ENCODE measurements at regions not wholly inside any gene's neighbourhood (a gene's known extent, or its start where the extent isn't known, plus 50 kb on each side); places are given as distances from the start of the nearest gene placed in this dataset.
"Not testable (repeated sequence)": the region's sequence is repeated elsewhere in the genome, so short reads cannot be mapped to it uniquely, and the experiment has no call there.

GRCh38 chr4:89491761-89492160 is 184.2 kb upstream of the GPRIN3 start:
- DNase-seq = no peak

DNA sequence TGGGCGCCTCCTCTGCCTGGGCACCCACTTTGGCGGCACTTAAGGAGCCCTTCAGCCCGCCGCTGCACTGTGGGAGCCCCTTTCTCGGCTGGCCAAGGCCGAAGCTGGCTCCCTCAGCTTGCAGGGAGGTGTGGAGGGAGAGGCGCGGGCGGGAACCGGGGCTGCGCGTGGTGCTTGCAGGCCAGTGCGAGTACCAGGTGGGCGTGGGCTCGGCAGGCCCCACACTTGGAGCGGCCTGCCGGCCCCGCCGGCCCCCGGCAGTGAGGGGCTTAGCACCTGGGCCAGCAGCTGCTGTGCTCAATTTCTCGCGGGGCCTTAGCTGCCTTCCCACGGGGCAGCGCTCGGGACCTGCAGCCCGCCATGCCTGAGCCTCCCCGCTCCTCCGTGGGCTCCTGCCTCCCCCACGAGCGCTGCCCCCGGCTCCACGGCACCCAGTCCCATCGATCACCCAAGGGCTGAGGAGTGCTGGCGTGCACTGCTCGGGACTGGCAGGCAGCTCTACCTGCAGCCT is 182.4 kb upstream of the GPRIN3 start:
- not testable (repeated sequence) for DNase-seq

- DNase-seq = no peak
Observed at GRCh38 chr4:89489338-89489771, 181.8 kb upstream of the GPRIN3 start.

DNA sequence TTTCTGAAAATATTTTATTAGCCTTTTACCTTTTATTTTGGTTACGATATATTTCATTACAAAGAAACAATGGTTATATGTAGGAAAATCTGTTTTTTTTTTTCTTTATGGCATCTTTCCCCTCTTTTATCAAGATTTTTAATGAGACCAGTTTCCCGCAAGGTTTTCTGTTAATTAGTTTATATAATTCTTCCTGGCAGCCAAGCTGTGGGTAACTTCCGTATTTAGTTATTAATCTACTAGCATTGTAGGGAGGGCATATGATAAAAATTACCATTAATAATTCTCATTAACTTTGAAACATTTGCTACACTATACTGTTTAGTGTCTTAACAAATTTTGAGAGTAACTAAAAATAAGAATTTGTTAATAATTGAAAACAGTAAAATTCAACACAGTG is 181.1 kb upstream of the GPRIN3 start:
- DNase-seq = no peak

DNA sequence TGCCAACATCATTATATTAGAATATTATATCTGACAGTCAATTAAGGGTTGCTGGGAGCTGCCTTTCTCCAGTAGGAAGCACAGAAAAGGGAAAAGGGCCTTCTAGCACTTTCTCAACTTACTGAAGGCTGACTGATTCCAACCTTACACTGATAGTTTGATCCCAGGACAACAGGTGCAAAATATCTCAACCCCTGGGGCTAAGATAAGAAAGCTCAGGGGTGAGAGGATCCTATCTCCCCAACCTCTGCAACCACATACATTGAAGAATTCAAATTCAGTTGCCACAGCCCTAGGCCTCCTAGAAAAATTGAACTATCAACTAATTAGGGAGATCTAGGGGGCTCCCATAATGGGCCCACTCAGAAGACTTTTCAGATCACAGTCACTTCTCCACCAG is 179.1 kb upstream of the GPRIN3 start:
- no peak for DNase-seq

- DNase-seq = no peak
Observed at GRCh38 chr4:89486042-89486441, 178.4 kb upstream of the GPRIN3 start.

GRCh38 chr4:89483833-89484232 is 176.2 kb upstream of the GPRIN3 start:
- DNase-seq = no peak

DNA sequence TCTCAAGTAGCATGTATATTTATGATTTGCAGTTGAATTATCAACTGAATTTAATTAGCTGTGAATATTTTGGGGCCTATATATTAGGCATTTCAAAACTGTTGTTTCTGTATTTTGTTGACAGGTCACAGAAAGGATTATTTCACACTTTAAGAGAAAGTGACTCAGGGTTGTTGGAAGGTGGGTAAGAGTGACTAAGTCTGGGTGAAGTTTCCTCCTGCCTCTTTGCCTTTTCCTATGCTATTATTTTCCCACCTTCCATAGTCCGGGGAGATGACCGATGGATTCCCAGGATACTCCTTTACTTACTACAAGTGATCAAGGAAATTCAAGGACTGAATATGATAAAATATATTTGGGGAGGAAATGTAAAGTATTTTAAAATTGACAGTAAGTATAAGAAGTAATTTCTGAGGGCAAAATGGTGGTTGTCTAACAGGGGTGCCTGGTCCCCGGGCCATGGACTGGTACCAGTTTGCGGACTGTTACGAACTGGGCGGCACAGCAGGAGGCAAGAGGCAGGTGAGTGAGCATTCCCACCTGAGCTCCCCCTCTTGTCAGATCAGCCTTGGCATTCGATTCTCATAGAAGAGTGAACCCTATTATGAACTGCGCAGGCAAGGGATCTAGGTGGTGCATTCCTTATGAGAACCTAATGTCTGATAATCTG is 175.5 kb upstream of the GPRIN3 start:
- no peak for DNase-seq

- no peak for DNase-seq
Observed at GRCh38 chr4:89482251-89482650, 174.7 kb upstream of the GPRIN3 start.

DNA sequence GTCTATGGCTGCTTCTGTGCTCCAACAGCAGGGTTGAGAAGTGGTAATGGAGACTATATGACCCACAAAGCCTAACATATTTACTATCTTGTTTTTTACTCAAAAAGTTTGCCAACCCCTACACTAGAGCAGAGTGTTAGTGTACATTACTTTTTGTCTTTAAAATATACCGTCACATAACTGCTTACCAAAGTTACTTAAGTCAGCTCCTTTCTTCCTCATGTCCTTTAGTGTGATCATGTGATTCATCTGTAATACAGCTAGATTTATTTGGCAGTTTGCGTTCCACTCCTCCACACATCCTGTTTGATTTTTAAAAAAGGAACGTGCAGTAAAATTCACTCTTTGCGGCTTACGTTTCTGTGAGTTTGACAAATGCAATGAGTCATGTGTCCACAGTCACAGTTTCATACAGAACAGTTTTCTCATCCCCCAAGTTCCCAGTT is 162.4 kb upstream of the GPRIN3 start:
- DNase-seq = peak in 1 of 2 experiments; percentile 20

DNA sequence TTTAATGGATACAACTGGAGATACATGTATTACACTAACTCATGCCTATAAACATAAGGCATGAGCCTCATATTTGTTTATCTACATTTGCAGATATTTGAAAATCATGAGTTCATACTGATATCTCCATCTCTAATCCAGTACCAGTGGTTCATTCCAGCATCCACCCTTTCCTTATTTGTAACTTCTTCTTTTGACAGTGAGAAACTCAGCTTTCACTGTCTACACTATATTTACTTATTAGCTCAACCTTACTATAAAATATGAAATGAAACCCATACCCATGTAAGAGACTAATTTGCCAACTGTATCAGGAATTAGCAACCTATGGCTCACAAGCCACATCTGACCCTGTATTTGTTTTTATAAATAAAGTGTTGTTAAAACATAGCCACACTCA is 161.9 kb upstream of the GPRIN3 start:
- no peak for DNase-seq

- no peak for DNase-seq
Observed at GRCh38 chr4:89468602-89469001, 161.0 kb upstream of the GPRIN3 start.

- DNase-seq = no peak
Observed at GRCh38 chr4:89463341-89463740, 155.7 kb upstream of the GPRIN3 start.

DNA sequence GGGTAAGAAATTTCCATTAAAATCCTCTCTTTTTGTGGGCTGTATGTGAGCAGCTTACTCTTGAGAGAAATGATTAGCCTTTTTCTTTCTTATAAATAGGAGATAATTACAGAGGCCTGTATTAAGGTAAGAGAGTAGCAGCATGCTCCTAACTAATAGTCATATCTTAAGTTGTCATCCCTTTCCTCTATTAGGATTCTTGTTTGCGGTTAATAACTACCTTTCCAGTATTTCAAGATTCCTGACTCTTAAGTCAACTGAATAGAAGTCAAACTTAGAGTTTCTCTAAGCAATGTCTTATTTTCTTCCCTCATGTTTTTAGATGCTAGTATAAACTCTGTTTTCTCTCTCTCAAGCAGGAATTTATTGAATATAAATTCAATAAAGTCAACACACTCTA is 139.9 kb upstream of the GPRIN3 start:
- no peak for DNase-seq

GRCh38 chr4:89446193-89446592 is 138.6 kb upstream of the GPRIN3 start:
- DNase-seq = no peak

GRCh38 chr4:89439533-89439932 is 131.9 kb upstream of the GPRIN3 start:
- no peak for DNase-seq

GRCh38 chr4:89438102-89438831 is 130.7 kb upstream of the GPRIN3 start:
- peak; percentile 64 to 68 for DNase-seq

DNA sequence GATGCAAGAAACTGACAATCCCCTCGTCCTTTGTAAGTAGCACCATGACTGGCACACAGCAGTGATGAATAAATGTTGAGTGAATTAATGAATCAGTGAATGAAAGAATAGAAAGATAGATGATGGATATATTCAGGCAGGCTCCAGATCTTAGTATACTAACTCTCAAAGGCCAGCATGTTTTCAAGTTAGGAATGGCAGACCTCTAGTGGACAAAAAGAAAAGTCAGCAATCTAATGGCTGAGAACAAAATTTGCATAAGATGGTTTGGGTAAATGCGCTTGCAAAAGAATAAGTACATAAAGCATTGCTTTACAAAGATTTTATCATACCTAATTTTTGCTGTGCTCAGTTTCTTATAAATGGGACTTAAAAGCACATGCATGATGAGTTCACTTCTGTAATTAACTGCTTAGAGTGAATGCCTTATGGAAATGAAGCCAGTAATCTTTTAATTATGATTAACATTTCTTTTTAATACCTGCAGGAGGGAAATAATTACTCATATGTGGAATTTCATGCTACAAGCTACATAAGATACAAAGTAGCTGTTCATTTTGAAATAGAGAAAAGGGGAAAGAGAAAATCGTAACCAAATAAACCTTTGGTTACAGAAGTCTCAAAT is 126.9 kb upstream of the GPRIN3 start:
- DNase-seq = no peak

- no peak for DNase-seq
Observed at GRCh38 chr4:89427782-89428181, 120.2 kb upstream of the GPRIN3 start.

GRCh38 chr4:89425023-89425422 is 117.4 kb upstream of the GPRIN3 start:
- DNase-seq = no peak

DNA sequence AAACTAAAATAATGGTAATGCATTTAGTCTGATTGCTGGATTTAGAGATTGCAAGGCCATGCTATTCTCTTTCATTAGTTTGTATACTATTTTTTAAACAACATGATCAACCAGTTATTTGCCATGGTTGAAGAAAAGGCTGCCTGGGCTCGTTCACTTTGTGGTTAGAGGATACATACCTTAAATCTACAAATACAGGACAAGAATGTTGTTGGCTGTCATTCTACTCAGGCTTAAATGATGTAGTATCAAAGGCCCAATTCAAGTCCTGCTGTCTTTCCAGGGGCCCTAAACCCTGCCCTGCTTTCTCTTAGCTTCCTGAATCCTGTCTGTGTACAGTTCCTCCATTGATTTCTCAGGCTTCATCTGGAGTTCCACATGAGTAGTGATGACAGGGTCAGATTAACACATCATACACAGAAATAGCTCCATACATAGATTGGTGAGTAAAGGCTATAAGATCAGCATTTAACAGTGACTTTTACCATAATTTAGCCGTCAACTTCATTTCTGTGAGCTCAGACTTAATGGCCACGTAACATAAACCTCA is 114.9 kb upstream of the GPRIN3 start:
- no peak for DNase-seq

- no peak for DNase-seq
Observed at GRCh38 chr4:89420507-89420906, 112.9 kb upstream of the GPRIN3 start.

DNA sequence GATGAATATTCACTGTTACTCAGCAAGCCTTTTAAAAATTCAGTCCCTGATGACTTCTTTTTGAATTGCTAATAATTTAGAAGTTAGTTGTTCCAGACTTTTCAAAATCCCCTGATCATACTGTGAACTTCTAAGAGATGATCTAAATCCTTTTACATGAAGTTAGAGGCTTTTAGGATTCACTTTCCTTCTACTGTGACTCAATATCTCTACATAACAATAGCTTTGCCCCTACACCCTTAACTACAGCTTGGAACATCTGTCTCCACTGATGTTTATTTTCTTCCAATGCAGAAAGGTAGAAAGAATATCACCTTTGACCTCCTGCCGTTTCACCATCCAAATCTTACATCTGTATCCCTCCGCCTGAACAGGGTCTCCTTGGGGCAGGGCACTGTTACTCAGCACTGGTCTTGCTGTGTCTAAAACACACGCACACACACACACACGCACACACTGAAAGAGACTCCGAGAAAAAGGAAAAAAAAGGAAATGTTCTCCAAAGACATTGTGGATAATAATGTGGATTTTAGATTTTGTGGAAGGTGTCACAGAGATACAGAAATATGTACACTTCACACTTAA is 111.6 kb upstream of the GPRIN3 start:
- no peak for DNase-seq

All from activated T-cell treated with anti-CD3 and anti-CD28 coated beads, Interleukin-2, amount 50 U/mL, for 48 hours (primary cell).